Kidney capillary endothelial cell (primary cell): ENCODE measurements at regions not wholly inside any gene's neighbourhood (a gene's known extent, or its start where the extent isn't known, plus 50 kb on each side); places are given as distances from the start of the nearest gene placed in this dataset.

Experiments used
- DNase-seq: peaks from one replicate; pipeline ENCODE4 v3.0.0-alpha.2; 2018; ENCODE audit warnings: low spot score

GRCh38 chr17:13405080-13405479 lies 196.6 kb downstream of the HS3ST3A1 start:
- DNase-seq: no peak

GRCh38 chr17:13403982-13404946 lies 197.5 kb downstream of the HS3ST3A1 start:
- peak; percentile 77 for DNase-seq

- no peak for DNase-seq
Measured at GRCh38 chr17:13400491-13400890, 201.2 kb downstream of the HS3ST3A1 start.

- DNase-seq: no peak
Measured at GRCh38 chr17:13398853-13399252, 202.9 kb downstream of the HS3ST3A1 start.

GRCh38 chr17:13398091-13398490 lies 203.6 kb downstream of the HS3ST3A1 start:
- no peak for DNase-seq

GRCh38 chr17:13395862-13396261 lies 205.9 kb downstream of the HS3ST3A1 start:
- no peak for DNase-seq

GRCh38 chr17:13395346-13395745 lies 206.4 kb downstream of the HS3ST3A1 start:
- no peak for DNase-seq

- no peak for DNase-seq
Measured at GRCh38 chr17:13393841-13394710, 207.7 kb downstream of the HS3ST3A1 start.

- DNase-seq: no peak
Measured at GRCh38 chr17:13387952-13388351, 213.8 kb downstream of the HS3ST3A1 start.

GRCh38 chr17:13387236-13387635 lies 214.5 kb downstream of the HS3ST3A1 start:
- DNase-seq: no peak

GRCh38 chr17:13385481-13385911 lies 216.2 kb downstream of the HS3ST3A1 start:
- DNase-seq: peak; percentile 60

- no peak for DNase-seq
Measured at GRCh38 chr17:13384626-13385025, 217.1 kb downstream of the HS3ST3A1 start.

- no peak for DNase-seq
Measured at GRCh38 chr17:13378361-13378760, 223.4 kb downstream of the HS3ST3A1 start.

GRCh38 chr17:13374203-13375143 lies 227.3 kb downstream of the HS3ST3A1 start:
- no peak for DNase-seq

- no peak for DNase-seq
Measured at GRCh38 chr17:13372432-13372831, 229.3 kb downstream of the HS3ST3A1 start.

- no peak for DNase-seq
Measured at GRCh38 chr17:13367154-13367553, 234.6 kb downstream of the HS3ST3A1 start.

GRCh38 chr17:13365331-13365730 lies 236.4 kb downstream of the HS3ST3A1 start:
- DNase-seq: no peak

- no peak for DNase-seq
Measured at GRCh38 chr17:13363771-13364170, 238.0 kb downstream of the HS3ST3A1 start.

- no peak for DNase-seq
Measured at GRCh38 chr17:13362341-13363122, 239.2 kb downstream of the HS3ST3A1 start.

GRCh38 chr17:13359774-13360173 lies 242.0 kb downstream of the HS3ST3A1 start:
- peak; percentile 23 for DNase-seq

GRCh38 chr17:13355054-13355453 lies 246.7 kb downstream of the HS3ST3A1 start:
- no peak for DNase-seq
